ENCODE measurements at regions not wholly inside any gene's neighbourhood (a gene's known extent, or its start where the extent isn't known, plus 50 kb on each side); places are given as distances from the start of the nearest gene placed in this dataset.

DNA sequence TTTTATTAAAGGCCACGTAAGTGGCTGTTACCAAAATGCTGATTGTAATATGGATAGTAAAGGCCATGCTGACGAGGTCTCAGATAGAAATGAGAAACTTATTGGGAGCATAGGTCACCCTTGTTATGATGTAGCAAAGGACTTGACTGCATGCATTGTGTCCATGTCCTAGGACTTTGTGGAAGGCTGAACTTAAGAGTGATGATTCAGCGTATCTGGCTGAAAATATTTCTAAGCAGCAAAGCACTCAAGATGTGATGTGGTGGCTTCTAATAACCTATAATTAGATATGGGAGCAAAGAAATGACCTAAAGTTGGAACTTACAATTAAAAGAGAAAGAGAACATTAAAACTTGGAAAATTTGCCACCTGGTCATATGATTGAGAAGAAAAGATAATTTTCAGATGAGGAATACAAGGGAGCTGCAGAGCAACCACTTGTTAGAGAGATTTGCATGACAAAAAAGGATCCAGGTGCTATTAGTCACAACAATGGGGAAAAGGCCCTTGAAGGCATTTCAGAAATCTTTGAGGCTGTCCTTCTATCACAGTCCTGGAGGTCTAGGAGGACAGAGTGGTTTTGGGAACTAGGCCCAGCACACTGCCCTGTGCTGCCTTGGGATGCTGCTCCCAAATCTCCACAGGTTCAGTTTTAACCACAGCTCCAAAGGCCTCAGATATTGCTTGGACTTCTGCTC is 793.7 kb upstream of the LCORL start:
- Histone ChIP-seq H3K9me3 (ENCODE audit: insufficient read depth, low read length) (no peaks in the 10 kb centered on the region), H3K9me2 (replicated peaks; ENCODE audit: insufficient read depth, low read length) (no peaks in the 10 kb centered on the region), H3K27me3 (ENCODE audit: low read length) (no peaks in the 10 kb centered on the region), H3K79me2 (ENCODE audit: insufficient read depth, low read length) (no peaks in the 10 kb centered on the region), H3K4me3 (ENCODE audit: insufficient read depth, low read length, poor library complexity, severe bottlenecking) (no peak overlapping the region), H3K9ac (ENCODE audit: low read length) (no peak overlapping the region), H3K4me2 (ENCODE audit: low read depth, low read length, poor library complexity, severe bottlenecking) (no peak overlapping the region), H3F3A (ENCODE audit: insufficient read depth) (no peaks in the 10 kb centered on the region), H2AFZ (ENCODE audit: low read depth, low read length, severe bottlenecking) (no peak overlapping the region), H4K20me1 (ENCODE audit: low read depth, low read length) (no peaks in the 10 kb centered on the region), H3K27ac (ENCODE audit: low read depth, low read length) (no peak overlapping the region), H3K36me3 (ENCODE audit: low read length) (no peaks in the 10 kb centered on the region)
- TF ChIP-seq, protein P1, sequence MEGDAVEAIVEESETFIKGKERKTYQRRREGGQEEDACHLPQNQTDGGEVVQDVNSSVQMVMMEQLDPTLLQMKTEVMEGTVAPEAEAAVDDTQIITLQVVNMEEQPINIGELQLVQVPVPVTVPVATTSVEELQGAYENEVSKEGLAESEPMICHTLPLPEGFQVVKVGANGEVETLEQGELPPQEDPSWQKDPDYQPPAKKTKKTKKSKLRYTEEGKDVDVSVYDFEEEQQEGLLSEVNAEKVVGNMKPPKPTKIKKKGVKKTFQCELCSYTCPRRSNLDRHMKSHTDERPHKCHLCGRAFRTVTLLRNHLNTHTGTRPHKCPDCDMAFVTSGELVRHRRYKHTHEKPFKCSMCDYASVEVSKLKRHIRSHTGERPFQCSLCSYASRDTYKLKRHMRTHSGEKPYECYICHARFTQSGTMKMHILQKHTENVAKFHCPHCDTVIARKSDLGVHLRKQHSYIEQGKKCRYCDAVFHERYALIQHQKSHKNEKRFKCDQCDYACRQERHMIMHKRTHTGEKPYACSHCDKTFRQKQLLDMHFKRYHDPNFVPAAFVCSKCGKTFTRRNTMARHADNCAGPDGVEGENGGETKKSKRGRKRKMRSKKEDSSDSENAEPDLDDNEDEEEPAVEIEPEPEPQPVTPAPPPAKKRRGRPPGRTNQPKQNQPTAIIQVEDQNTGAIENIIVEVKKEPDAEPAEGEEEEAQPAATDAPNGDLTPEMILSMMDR (IDR thresholded peaks at IDR 0.05; ENCODE audit: insufficient read depth, low read length, poor library complexity, severe bottlenecking) = no peak
- no peak for TF ChIP-seq EZH2phosphoT487 (conservative IDR thresholded peaks at IDR 0.05; ENCODE audit: low read length)

DNA sequence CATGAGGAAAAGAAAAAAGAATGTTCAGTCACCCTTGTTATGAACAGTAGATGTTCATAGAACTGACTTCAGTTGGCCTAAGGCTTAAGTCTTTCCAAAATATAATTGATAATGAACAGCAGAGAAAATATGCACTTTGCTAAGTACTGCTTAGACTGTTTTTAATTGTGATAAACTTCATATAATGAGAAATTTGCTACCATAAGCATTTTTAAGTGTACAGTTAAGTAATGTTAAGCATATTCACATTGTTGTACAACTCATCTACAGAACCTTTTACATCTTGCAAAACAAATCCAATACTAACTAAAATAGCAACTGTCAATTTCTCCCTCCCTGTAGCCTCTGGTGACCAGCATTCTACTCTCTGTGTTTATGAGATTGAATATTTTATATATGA is 792.2 kb upstream of the LCORL start:
- no peak overlapping the region for H3K4me2 ChIP-seq (ENCODE audit: low read depth, low read length, poor library complexity, severe bottlenecking)
- TF ChIP-seq EZH2phosphoT487 (conservative IDR thresholded peaks at IDR 0.05; ENCODE audit: low read length) = no peak
- TF ChIP-seq, protein P1 (IDR thresholded peaks at IDR 0.05; ENCODE audit: insufficient read depth, low read length, poor library complexity, severe bottlenecking) = no peak
- no peak overlapping the region for H3K4me3 ChIP-seq (ENCODE audit: insufficient read depth, low read length, poor library complexity, severe bottlenecking)
- H3K9ac ChIP-seq (ENCODE audit: low read length) = no peak overlapping the region
- H3K36me3 ChIP-seq (ENCODE audit: low read length) = no peaks in the 10 kb centered on the region
- no peaks in the 10 kb centered on the region for H3K27me3 ChIP-seq (ENCODE audit: low read length)
- no peaks in the 10 kb centered on the region for H3K9me2 ChIP-seq (replicated peaks; ENCODE audit: insufficient read depth, low read length)
- H3K9me3 ChIP-seq (ENCODE audit: insufficient read depth, low read length) = no peaks in the 10 kb centered on the region
- no peaks in the 10 kb centered on the region for H3K79me2 ChIP-seq (ENCODE audit: insufficient read depth, low read length)
- no peaks in the 10 kb centered on the region for H4K20me1 ChIP-seq (ENCODE audit: low read depth, low read length)
- H3K27ac ChIP-seq (ENCODE audit: low read depth, low read length) = no peak overlapping the region
- H2AFZ ChIP-seq (ENCODE audit: low read depth, low read length, severe bottlenecking) = no peak overlapping the region
- H3F3A ChIP-seq (ENCODE audit: insufficient read depth) = no peaks in the 10 kb centered on the region

DNA sequence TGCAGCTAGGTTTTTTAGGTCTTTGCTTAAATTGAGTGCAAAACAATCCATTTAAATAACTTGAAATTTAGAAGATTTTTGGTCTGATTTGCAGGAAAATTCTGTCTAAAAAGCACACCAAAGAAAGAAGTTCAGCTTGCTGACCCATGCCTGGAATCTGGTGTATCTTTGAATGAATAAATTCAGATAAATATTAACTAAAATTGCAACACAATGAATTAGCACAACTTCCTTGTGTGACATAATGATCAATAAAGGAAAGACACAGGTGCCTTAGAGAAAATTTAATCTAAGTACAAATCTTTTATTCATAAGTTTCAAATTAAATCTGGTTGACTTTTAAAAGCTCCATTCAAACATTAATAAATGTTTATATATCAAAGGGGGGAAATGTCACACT is 791.5 kb upstream of the LCORL start:
- TF ChIP-seq, protein P1 (IDR thresholded peaks at IDR 0.05; ENCODE audit: insufficient read depth, low read length, poor library complexity, severe bottlenecking) = no peak
- TF ChIP-seq EZH2phosphoT487 (conservative IDR thresholded peaks at IDR 0.05; ENCODE audit: low read length) = no peak

More for the DNA sequence above, 791.5 kb upstream of the LCORL start:
- no peak overlapping the region for H3K9ac ChIP-seq (ENCODE audit: low read length)
- no peaks in the 10 kb centered on the region for H3K27me3 ChIP-seq (ENCODE audit: low read length)
- no peaks in the 10 kb centered on the region for H3F3A ChIP-seq (ENCODE audit: insufficient read depth)
- no peak overlapping the region for H3K27ac ChIP-seq (ENCODE audit: low read depth, low read length)
- H3K79me2 ChIP-seq (ENCODE audit: insufficient read depth, low read length) = no peaks in the 10 kb centered on the region
- no peak overlapping the region for H3K4me2 ChIP-seq (ENCODE audit: low read depth, low read length, poor library complexity, severe bottlenecking)
- H4K20me1 ChIP-seq (ENCODE audit: low read depth, low read length) = no peaks in the 10 kb centered on the region
- H3K9me3 ChIP-seq (ENCODE audit: insufficient read depth, low read length) = no peaks in the 10 kb centered on the region
- H3K4me3 ChIP-seq (ENCODE audit: insufficient read depth, low read length, poor library complexity, severe bottlenecking) = no peak overlapping the region
- no peaks in the 10 kb centered on the region for H3K36me3 ChIP-seq (ENCODE audit: low read length)
- no peak overlapping the region for H2AFZ ChIP-seq (ENCODE audit: low read depth, low read length, severe bottlenecking)
- no peaks in the 10 kb centered on the region for H3K9me2 ChIP-seq (replicated peaks; ENCODE audit: insufficient read depth, low read length)

Data from SU-DHL-6 (cell line).